Lower leg skin (tissue), 3 donors: ENCODE measurements at regions not wholly inside any gene's neighbourhood (a gene's known extent, or its start where the extent isn't known, plus 50 kb on each side); places are given as distances from the start of the nearest gene placed in this dataset.

Experiments used
- CTCF ChIP-seq, 3 donors: fragments of 450-650 bp; IDR thresholded peaks; one replicate each; pipeline ENCODE4 v1.5.1; 2016; ENCODE audit warnings: antibody characterized with exemption in 3 of 3, mild to moderate bottlenecking in 3 of 3, moderate library complexity in 2 of 3
- POLR2A ChIP-seq, 2 donors: fragments of 450-650 bp; IDR thresholded peaks; one replicate each; pipeline ENCODE4 v1.6.1; 2016 to 2017; ENCODE audit warnings: antibody characterized with exemption in 2 of 2, mild to moderate bottlenecking in 1 of 2, moderate library complexity in 1 of 2

GRCh38 chr6:150705392-150705791 lies 105.7 kb downstream of the PLEKHG1 start:
- TF ChIP-seq POLR2A (IDR thresholded peaks at IDR 0.05) (no peak), CTCF (IDR thresholded peaks at IDR 0.05) (no peak)
